ENCODE measurements at regions not wholly inside any gene's neighbourhood (a gene's known extent, or its start where the extent isn't known, plus 50 kb on each side); places are given as distances from the start of the nearest gene placed in this dataset.

DNA sequence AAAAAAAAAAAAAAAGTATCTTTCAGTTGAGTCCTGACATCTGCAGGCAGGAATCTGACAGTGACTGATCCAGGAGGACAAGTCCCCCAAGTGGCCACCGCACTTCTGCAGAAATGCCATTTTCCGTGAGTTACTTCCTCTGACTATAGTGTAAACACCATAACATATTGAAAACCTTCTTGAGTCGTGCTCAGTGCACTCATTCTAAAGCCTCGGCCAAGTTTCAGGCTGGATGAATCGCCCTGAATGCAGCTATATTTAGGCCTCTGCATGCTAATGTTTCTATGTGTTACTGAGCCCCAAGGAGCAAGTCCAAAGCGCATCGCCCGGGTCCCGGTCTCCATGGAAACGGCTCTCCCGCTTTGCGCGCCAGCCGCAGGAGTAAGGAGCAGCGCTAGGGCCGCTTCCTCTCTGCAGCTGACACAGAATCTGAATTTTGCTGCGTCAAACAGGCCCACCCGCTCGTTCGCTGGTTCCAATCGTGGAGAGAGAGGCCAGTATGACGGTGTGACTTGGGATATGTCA, 335.4 kb downstream of the MSX2 start:
- TF ChIP-seq ESRRA (CRISPR knock-in tag; IDR thresholded peaks at IDR 0.05; ENCODE audit: borderline replicate concordance), result no peak
- no peak for TF ChIP-seq CTCF (IDR thresholded peaks at IDR 0.05)
- TF ChIP-seq, protein P1, sequence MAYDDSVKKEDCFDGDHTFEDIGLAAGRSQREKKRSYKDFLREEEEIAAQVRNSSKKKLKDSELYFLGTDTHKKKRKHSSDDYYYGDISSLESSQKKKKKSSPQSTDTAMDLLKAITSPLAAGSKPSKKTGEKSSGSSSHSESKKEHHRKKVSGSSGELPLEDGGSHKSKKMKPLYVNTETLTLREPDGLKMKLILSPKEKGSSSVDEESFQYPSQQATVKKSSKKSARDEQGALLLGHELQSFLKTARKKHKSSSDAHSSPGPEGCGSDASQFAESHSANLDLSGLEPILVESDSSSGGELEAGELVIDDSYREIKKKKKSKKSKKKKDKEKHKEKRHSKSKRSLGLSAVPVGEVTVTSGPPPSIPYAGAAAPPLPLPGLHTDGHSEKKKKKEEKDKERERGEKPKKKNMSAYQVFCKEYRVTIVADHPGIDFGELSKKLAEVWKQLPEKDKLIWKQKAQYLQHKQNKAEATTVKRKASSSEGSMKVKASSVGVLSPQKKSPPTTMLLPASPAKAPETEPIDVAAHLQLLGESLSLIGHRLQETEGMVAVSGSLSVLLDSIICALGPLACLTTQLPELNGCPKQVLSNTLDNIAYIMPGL (CRISPR knock-in tag; IDR thresholded peaks at IDR 0.05), result no peak
- TF ChIP-seq ATF1 (CRISPR knock-in tag; IDR thresholded peaks at IDR 0.05), result no peak
- TF ChIP-seq NR3C1 (CRISPR knock-in tag; conservative IDR thresholded peaks at IDR 0.05; ENCODE audit: low read depth), result no peak
- TF ChIP-seq MAX (CRISPR knock-in tag; IDR thresholded peaks at IDR 0.05), result no peak
- TF ChIP-seq ZNF121 (CRISPR knock-in tag; IDR thresholded peaks at IDR 0.05), result no peak
- no peak for TF ChIP-seq JUN (CRISPR knock-in tag; IDR thresholded peaks at IDR 0.05)
- TF ChIP-seq ZNF416 (CRISPR knock-in tag; IDR thresholded peaks at IDR 0.05), result no peak
- TF ChIP-seq CREB1 (CRISPR knock-in tag; IDR thresholded peaks at IDR 0.05), result no peak
- no peak for TF ChIP-seq ETV6 (CRISPR knock-in tag; IDR thresholded peaks at IDR 0.05)
- TF ChIP-seq GABPB1 (CRISPR knock-in tag; IDR thresholded peaks at IDR 0.05), result no peak
- TF ChIP-seq NR1H2 (CRISPR knock-in tag; IDR thresholded peaks at IDR 0.05), result no peak

All from WTC11 (cell line).